ENCODE measurements at regions not wholly inside any gene's neighbourhood (a gene's known extent, or its start where the extent isn't known, plus 50 kb on each side); places are given as distances from the start of the nearest gene placed in this dataset.

DNA sequence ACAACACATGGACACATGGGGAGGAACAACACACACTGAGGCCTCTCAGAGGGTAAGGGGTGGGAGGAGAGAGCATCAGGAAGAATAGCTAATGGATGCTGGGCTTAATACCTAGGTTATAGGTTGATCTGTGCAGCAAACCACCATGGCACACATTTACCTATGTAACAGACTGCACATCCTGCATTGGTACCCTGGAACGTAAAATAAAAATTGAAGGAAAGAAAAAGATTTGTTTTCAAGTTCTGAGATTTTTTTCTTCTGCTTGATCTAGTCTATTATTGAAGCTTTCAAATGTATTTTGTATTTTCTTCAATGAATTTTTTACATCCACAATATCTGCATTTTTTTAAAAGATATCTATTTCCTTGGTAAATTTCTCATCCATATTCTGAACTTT is 59.3 kb upstream of the SLC4A10 start:
- TF ChIP-seq, protein P1, sequence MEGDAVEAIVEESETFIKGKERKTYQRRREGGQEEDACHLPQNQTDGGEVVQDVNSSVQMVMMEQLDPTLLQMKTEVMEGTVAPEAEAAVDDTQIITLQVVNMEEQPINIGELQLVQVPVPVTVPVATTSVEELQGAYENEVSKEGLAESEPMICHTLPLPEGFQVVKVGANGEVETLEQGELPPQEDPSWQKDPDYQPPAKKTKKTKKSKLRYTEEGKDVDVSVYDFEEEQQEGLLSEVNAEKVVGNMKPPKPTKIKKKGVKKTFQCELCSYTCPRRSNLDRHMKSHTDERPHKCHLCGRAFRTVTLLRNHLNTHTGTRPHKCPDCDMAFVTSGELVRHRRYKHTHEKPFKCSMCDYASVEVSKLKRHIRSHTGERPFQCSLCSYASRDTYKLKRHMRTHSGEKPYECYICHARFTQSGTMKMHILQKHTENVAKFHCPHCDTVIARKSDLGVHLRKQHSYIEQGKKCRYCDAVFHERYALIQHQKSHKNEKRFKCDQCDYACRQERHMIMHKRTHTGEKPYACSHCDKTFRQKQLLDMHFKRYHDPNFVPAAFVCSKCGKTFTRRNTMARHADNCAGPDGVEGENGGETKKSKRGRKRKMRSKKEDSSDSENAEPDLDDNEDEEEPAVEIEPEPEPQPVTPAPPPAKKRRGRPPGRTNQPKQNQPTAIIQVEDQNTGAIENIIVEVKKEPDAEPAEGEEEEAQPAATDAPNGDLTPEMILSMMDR (conservative IDR thresholded peaks at IDR 0.05; ENCODE audit: low read depth, low read length): no peak
- TF ChIP-seq POLR2A (IDR thresholded peaks at IDR 0.05; ENCODE audit: low read depth, low read length) (no peak), CEBPB (IDR thresholded peaks at IDR 0.05; ENCODE audit: low read depth, low read length) (no peak), SMC3 (IDR thresholded peaks at IDR 0.05; ENCODE audit: low read depth, low read length) (no peak), RAD21 (IDR thresholded peaks at IDR 0.05; ENCODE audit: low read length) (no peak), FOS (IDR thresholded peaks at IDR 0.05; ENCODE audit: low read depth, low read length) (no peak), NFE2L2 (IDR thresholded peaks at IDR 0.05; ENCODE audit: low read depth, low read length) (no peak), CHD1 (IDR thresholded peaks at IDR 0.05; ENCODE audit: low read depth, low read length) (no peak), RFX5 (IDR thresholded peaks at IDR 0.05; ENCODE audit: low read depth, low read length) (no peak), MXI1 (IDR thresholded peaks at IDR 0.05; ENCODE audit: borderline replicate concordance, low read depth, low read length) (no peak)
- TF ChIP-seq, protein P2, sequence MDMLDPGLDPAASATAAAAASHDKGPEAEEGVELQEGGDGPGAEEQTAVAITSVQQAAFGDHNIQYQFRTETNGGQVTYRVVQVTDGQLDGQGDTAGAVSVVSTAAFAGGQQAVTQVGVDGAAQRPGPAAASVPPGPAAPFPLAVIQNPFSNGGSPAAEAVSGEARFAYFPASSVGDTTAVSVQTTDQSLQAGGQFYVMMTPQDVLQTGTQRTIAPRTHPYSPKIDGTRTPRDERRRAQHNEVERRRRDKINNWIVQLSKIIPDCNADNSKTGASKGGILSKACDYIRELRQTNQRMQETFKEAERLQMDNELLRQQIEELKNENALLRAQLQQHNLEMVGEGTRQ (IDR thresholded peaks at IDR 0.05; ENCODE audit: low read depth, low read length): no peak
- TF ChIP-seq, protein P3, sequence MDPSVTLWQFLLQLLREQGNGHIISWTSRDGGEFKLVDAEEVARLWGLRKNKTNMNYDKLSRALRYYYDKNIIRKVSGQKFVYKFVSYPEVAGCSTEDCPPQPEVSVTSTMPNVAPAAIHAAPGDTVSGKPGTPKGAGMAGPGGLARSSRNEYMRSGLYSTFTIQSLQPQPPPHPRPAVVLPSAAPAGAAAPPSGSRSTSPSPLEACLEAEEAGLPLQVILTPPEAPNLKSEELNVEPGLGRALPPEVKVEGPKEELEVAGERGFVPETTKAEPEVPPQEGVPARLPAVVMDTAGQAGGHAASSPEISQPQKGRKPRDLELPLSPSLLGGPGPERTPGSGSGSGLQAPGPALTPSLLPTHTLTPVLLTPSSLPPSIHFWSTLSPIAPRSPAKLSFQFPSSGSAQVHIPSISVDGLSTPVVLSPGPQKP (IDR thresholded peaks at IDR 0.05; ENCODE audit: borderline replicate concordance, low read depth, low read length): no peak
